PFSK-1 (cell line): ENCODE measurements at regions not wholly inside any gene's neighbourhood (a gene's known extent, or its start where the extent isn't known, plus 50 kb on each side); places are given as distances from the start of the nearest gene placed in this dataset.

ENCODE experiments used
- FOXP2 ChIP-seq: optimal IDR thresholded peaks from 2 replicates; pipeline ENCODE3; 2011; ENCODE audit warnings: borderline replicate concordance, control low read depth, inconsistent platforms; ENCODE audit not compliant: insufficient read depth; ENCODE audit errors: extremely low read length, extremely low read depth
- POLR2AphosphoS5 ChIP-seq: IDR thresholded peaks from 2 replicates; pipeline ENCODE4 v1.6.1; 2012; ENCODE audit warnings: low read depth, mild to moderate bottlenecking, control low read depth, low read length, moderate library complexity
- REST ChIP-seq, 2 experiments: IDR thresholded peaks; 2 replicates each; pipeline versions ENCODE4 v1.6.1 to v1.8.0; 2011 to 2012; ENCODE audit warnings: low read depth in 2 of 2, low read length in 2 of 2, control low read depth in 1 of 2, inconsistent platforms in 1 of 2, mild to moderate bottlenecking in 1 of 2, moderate library complexity in 1 of 2; ENCODE audit not compliant: insufficient read depth in 1 of 2
- SIN3A ChIP-seq: IDR thresholded peaks from 2 replicates; pipeline ENCODE4 v1.6.1; 2012; ENCODE audit warnings: mild to moderate bottlenecking, low read length, moderate library complexity, borderline replicate concordance; ENCODE audit not compliant: insufficient read depth
- TAF1 ChIP-seq: IDR thresholded peaks from 2 replicates; pipeline ENCODE4 v1.6.1; 2012; ENCODE audit warnings: low read length, control low read depth, borderline replicate concordance; ENCODE audit not compliant: insufficient read depth

- no peak for TF ChIP-seq TAF1
- TF ChIP-seq FOXP2: no peak
- TF ChIP-seq REST (IDR thresholded peaks at IDR 0.05; ENCODE audit: insufficient read depth in 1 of 2, low read depth in 2 of 2, low read length in 2 of 2): no peak
- no peak for TF ChIP-seq SIN3A
- no peak for TF ChIP-seq POLR2AphosphoS5
Observed at GRCh38 chr3:99467420-99467819, 171.0 kb upstream of the COL8A1 start.

- no peak for TF ChIP-seq SIN3A
- no peak for TF ChIP-seq FOXP2
- no peak for TF ChIP-seq TAF1
- TF ChIP-seq REST (IDR thresholded peaks at IDR 0.05; ENCODE audit: insufficient read depth in 1 of 2, low read depth in 2 of 2, low read length in 2 of 2): no peak
- no peak for TF ChIP-seq POLR2AphosphoS5
Observed at GRCh38 chr3:99466331-99466730, 172.1 kb upstream of the COL8A1 start.

GRCh38 chr3:99458013-99458412 is 180.4 kb upstream of the COL8A1 start:
- TF ChIP-seq TAF1: no peak
- no peak for TF ChIP-seq FOXP2
- no peak for TF ChIP-seq POLR2AphosphoS5
- TF ChIP-seq REST (IDR thresholded peaks at IDR 0.05; ENCODE audit: insufficient read depth in 1 of 2, low read depth in 2 of 2, low read length in 2 of 2): no peak
- TF ChIP-seq SIN3A: no peak

GRCh38 chr3:99442599-99442998 is 195.8 kb upstream of the COL8A1 start:
- TF ChIP-seq TAF1 (no peak), FOXP2 (no peak), SIN3A (no peak), POLR2AphosphoS5 (no peak), REST (IDR thresholded peaks at IDR 0.05; ENCODE audit: insufficient read depth in 1 of 2, low read depth in 2 of 2, low read length in 2 of 2) (no peak)

- TF ChIP-seq REST (IDR thresholded peaks at IDR 0.05; ENCODE audit: insufficient read depth in 1 of 2, low read depth in 2 of 2, low read length in 2 of 2) (no peak), TAF1 (no peak), FOXP2 (no peak), SIN3A (no peak)
Observed at GRCh38 chr3:99439892-99440291, 198.5 kb upstream of the COL8A1 start.
